ENCODE measurements at regions not wholly inside any gene's neighbourhood (a gene's known extent, or its start where the extent isn't known, plus 50 kb on each side); places are given as distances from the start of the nearest gene placed in this dataset.
A peak's percentile ranks its signal among the peaks of the same experiment; 100 is the strongest.

DNA sequence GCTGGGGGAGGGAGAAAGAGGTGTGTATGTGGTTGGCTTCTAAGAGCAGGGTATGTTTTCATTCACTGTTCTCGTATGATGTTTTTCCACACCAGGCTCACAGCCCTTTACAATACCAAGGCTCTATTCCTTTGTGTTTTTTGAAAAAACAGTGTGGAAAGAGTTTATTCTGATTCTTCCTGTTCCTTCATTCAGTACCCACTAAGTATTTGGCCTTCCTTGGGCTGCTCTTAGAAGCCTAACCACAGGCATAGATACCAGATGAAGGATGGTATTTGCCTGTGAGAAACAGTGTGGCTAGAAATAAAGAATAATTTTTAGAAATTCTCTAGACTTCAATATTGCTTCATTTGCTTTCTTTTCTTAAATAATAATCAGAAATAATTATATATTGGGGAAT is 518.0 kb upstream of the DIPK2B start:
- H3K9me3 ChIP-seq (ENCODE audit: insufficient read depth, low read length, severe bottlenecking) = no peaks in the 10 kb centered on the region
- TF ChIP-seq, protein P1, sequence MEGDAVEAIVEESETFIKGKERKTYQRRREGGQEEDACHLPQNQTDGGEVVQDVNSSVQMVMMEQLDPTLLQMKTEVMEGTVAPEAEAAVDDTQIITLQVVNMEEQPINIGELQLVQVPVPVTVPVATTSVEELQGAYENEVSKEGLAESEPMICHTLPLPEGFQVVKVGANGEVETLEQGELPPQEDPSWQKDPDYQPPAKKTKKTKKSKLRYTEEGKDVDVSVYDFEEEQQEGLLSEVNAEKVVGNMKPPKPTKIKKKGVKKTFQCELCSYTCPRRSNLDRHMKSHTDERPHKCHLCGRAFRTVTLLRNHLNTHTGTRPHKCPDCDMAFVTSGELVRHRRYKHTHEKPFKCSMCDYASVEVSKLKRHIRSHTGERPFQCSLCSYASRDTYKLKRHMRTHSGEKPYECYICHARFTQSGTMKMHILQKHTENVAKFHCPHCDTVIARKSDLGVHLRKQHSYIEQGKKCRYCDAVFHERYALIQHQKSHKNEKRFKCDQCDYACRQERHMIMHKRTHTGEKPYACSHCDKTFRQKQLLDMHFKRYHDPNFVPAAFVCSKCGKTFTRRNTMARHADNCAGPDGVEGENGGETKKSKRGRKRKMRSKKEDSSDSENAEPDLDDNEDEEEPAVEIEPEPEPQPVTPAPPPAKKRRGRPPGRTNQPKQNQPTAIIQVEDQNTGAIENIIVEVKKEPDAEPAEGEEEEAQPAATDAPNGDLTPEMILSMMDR (IDR thresholded peaks at IDR 0.05; ENCODE audit: borderline replicate concordance, extremely low read depth, low read length, poor library complexity, severe bottlenecking) = no peak
- TF ChIP-seq EZH2 (IDR thresholded peaks at IDR 0.05; ENCODE audit: borderline replicate concordance, low read depth, low read length, severe bottlenecking) = no peak
- H3K27ac ChIP-seq (ENCODE audit: low read length) = no peak overlapping the region
- no peaks in the 10 kb centered on the region for H4K20me1 ChIP-seq (ENCODE audit: insufficient read depth, low read length)
- no peaks in the 10 kb centered on the region for H3K36me3 ChIP-seq (ENCODE audit: insufficient read depth, low read length)
- H3K27me3 ChIP-seq (ENCODE audit: insufficient read depth, low read length, poor library complexity) = no peaks in the 10 kb centered on the region
- DNase-seq (no peak), ATAC-seq (ENCODE audit: insufficient read depth, low read depth) (no peak)
- H3K4me3 ChIP-seq (ENCODE audit: low read depth in 1 of 2, low read length in 2 of 2) = no peak overlapping the region
- H3K79me2 ChIP-seq (ENCODE audit: insufficient read depth, low read length) = no peaks in the 10 kb centered on the region
- no peak overlapping the region for H3K9ac ChIP-seq (ENCODE audit: low read depth, low read length)
- no peak overlapping the region for H3K4me2 ChIP-seq (ENCODE audit: insufficient read depth, low read length)
- no peak overlapping the region for H2AFZ ChIP-seq (ENCODE audit: low read depth, low read length)
- H3K4me1 ChIP-seq (ENCODE audit: insufficient read depth, low read length) = no peaks in the 10 kb centered on the region

DNA sequence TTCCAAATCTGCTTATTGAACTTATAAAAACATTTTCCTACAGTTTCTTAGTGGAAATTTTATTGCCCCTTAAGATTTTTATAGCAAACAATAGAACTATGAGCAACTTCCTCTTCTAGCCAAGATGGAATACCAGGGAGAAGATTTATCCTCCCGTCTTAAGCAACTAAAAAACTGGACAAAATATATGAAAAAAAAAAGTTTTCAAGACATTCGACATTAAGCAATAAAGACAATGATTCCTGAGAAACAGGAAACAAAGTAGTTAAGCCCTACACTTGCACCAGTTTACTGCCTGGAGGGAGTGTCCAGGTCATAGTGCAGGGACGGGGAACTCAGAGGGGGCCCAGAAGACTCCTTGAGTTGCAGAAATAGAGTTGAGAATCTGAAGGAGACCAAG is 516.1 kb upstream of the DIPK2B start:
- no peaks in the 10 kb centered on the region for H3K36me3 ChIP-seq (ENCODE audit: insufficient read depth, low read length)
- H3K4me3 ChIP-seq (ENCODE audit: low read depth in 1 of 2, low read length in 2 of 2) = no peak overlapping the region
- H3K27me3 ChIP-seq (ENCODE audit: insufficient read depth, low read length, poor library complexity) = no peaks in the 10 kb centered on the region
- no peak overlapping the region for H2AFZ ChIP-seq (ENCODE audit: low read depth, low read length)
- DNase-seq = no peak
- H3K9me3 ChIP-seq (ENCODE audit: insufficient read depth, low read length, severe bottlenecking) = no peaks in the 10 kb centered on the region
- ATAC-seq (ENCODE audit: insufficient read depth, low read depth) = no peak
- no peak overlapping the region for H3K4me2 ChIP-seq (ENCODE audit: insufficient read depth, low read length)
- no peaks in the 10 kb centered on the region for H3K4me1 ChIP-seq (ENCODE audit: insufficient read depth, low read length)
- H3K9ac ChIP-seq (ENCODE audit: low read depth, low read length) = no peak overlapping the region
- no peaks in the 10 kb centered on the region for H4K20me1 ChIP-seq (ENCODE audit: insufficient read depth, low read length)
- no peaks in the 10 kb centered on the region for H3K79me2 ChIP-seq (ENCODE audit: insufficient read depth, low read length)
- TF ChIP-seq EZH2 (IDR thresholded peaks at IDR 0.05; ENCODE audit: borderline replicate concordance, low read depth, low read length, severe bottlenecking) = no peak
- TF ChIP-seq, protein P1 (IDR thresholded peaks at IDR 0.05; ENCODE audit: borderline replicate concordance, extremely low read depth, low read length, poor library complexity, severe bottlenecking) = no peak
- no peak overlapping the region for H3K27ac ChIP-seq (ENCODE audit: low read length)

DNA sequence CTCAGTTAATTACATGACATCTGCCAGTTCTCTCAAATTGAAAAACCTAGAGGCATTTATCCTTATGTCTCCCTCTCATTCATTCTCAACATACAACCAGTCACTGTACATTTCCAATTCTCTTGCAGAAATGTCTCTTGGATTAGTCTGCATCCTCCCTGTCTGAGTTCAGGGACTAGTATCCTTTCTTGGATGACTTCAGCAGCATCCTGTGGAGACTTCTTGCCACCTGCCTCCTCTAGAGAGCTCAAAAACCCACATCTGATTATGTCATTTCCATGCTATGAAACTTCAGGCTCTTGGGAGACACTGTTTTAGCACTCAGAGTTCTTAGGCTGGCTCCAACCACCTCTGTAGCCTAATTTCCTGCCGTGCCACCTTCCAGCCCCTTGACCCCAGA is 515.1 kb upstream of the DIPK2B start:
- H3K36me3 ChIP-seq (ENCODE audit: insufficient read depth, low read length) = no peaks in the 10 kb centered on the region
- TF ChIP-seq, protein P1 (IDR thresholded peaks at IDR 0.05; ENCODE audit: borderline replicate concordance, extremely low read depth, low read length, poor library complexity, severe bottlenecking) = no peak
- TF ChIP-seq EZH2 (IDR thresholded peaks at IDR 0.05; ENCODE audit: borderline replicate concordance, low read depth, low read length, severe bottlenecking) = no peak
- H3K9ac ChIP-seq (ENCODE audit: low read depth, low read length) = no peak overlapping the region
- no peak overlapping the region for H3K4me2 ChIP-seq (ENCODE audit: insufficient read depth, low read length)
- no peaks in the 10 kb centered on the region for H3K79me2 ChIP-seq (ENCODE audit: insufficient read depth, low read length)
- H3K27ac ChIP-seq (ENCODE audit: low read length) = no peak overlapping the region
- no peak overlapping the region for H3K4me3 ChIP-seq (ENCODE audit: low read depth in 1 of 2, low read length in 2 of 2)
- ATAC-seq (ENCODE audit: insufficient read depth, low read depth) = peak; percentile 40; the same call in 2 of the 3 replicates
- no peaks in the 10 kb centered on the region for H3K9me3 ChIP-seq (ENCODE audit: insufficient read depth, low read length, severe bottlenecking)
- H3K27me3 ChIP-seq (ENCODE audit: insufficient read depth, low read length, poor library complexity) = no peaks in the 10 kb centered on the region
- no peak for DNase-seq
- H2AFZ ChIP-seq (ENCODE audit: low read depth, low read length) = no peak overlapping the region
- no peaks in the 10 kb centered on the region for H4K20me1 ChIP-seq (ENCODE audit: insufficient read depth, low read length)
- H3K4me1 ChIP-seq (ENCODE audit: insufficient read depth, low read length) = no peaks in the 10 kb centered on the region

DNA sequence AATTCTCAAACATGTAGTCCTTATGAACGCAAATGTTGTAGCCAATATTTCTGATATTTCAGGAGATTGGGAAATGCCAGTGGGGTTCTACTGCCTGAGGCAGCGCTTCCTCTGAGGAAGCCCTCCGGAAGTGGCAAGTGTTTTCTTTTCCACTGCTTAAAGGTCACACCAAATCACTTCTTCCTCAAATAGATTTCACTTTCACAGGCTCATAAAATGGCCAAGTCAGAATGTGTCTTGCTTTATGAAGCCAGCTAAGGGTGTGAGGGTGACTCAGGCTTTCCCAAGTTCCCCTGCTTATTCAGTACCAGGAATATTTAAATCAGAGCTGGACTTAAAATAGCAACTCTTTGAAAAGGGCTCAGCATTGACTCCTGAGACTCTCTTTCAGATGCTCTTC is 514.2 kb upstream of the DIPK2B start:
- DNase-seq = no peak

More for the DNA sequence above, 514.2 kb upstream of the DIPK2B start:
- Histone ChIP-seq H3K9me3 (ENCODE audit: insufficient read depth, low read length, severe bottlenecking) (no peaks in the 10 kb centered on the region), H3K9ac (ENCODE audit: low read depth, low read length) (no peak overlapping the region), H3K27ac (ENCODE audit: low read length) (no peak overlapping the region), H2AFZ (ENCODE audit: low read depth, low read length) (no peak overlapping the region), H3K36me3 (ENCODE audit: insufficient read depth, low read length) (no peaks in the 10 kb centered on the region), H4K20me1 (ENCODE audit: insufficient read depth, low read length) (no peaks in the 10 kb centered on the region), H3K4me1 (ENCODE audit: insufficient read depth, low read length) (no peaks in the 10 kb centered on the region), H3K4me2 (ENCODE audit: insufficient read depth, low read length) (no peak overlapping the region), H3K4me3 (ENCODE audit: low read depth in 1 of 2, low read length in 2 of 2) (no peak overlapping the region), H3K27me3 (ENCODE audit: insufficient read depth, low read length, poor library complexity) (no peaks in the 10 kb centered on the region), H3K79me2 (ENCODE audit: insufficient read depth, low read length) (no peaks in the 10 kb centered on the region)
- no peak for TF ChIP-seq EZH2 (IDR thresholded peaks at IDR 0.05; ENCODE audit: borderline replicate concordance, low read depth, low read length, severe bottlenecking)
- TF ChIP-seq, protein P1 (IDR thresholded peaks at IDR 0.05; ENCODE audit: borderline replicate concordance, extremely low read depth, low read length, poor library complexity, severe bottlenecking) = no peak
- ATAC-seq (ENCODE audit: insufficient read depth, low read depth) = no peak
